ENCODE measurements at regions not wholly inside any gene's neighbourhood (a gene's known extent, or its start where the extent isn't known, plus 50 kb on each side); places are given as distances from the start of the nearest gene placed in this dataset.

- H3K36me3 ChIP-seq (ENCODE audit: control insufficient read depth in 1 of 2, insufficient read depth in 2 of 2, low read length in 2 of 2): no peaks in the 10 kb centered on the region
- no peak overlapping the region for H3K9ac ChIP-seq (ENCODE audit: low read length)
- H2AFZ ChIP-seq (ENCODE audit: low read depth, low read length, poor library complexity, severe bottlenecking): no peak overlapping the region
- 0 out of 4 replicates have a peak, but pooled peaks cover 0 to 4% of the 10 kb centered on the region in 2 experiments for H3K9me3 ChIP-seq (ENCODE audit: control insufficient read depth in 1 of 2, insufficient read depth in 1 of 2, low read depth in 1 of 2, low read length in 2 of 2)
- no peak overlapping the region for H3K4me2 ChIP-seq (ENCODE audit: low read length)
- ChIA-PET RAD21 (ENCODE audit: low non-redundant PET in 1 of 2, low total read pairs in 2 of 2, uncharacterized antibody in 2 of 2, unreplicated experiment in 2 of 2) (no interaction called here), CTCF (no interaction called here), POLR2A (no interaction called here)
- intact Hi-C loops (cut with micrococcal nuclease): no loop called here
- no peak overlapping the region for H3K4me3 ChIP-seq (replicated peaks in 1 of 2; ENCODE audit: low read depth in 1 of 2, low read length in 2 of 2)
- H3K4me1 ChIP-seq (ENCODE audit: control insufficient read depth in 1 of 2, insufficient read depth in 2 of 2, low read length in 2 of 2): peaks cover 0 to 1% of the 10 kb centered on the region in 2 experiments; a peak in 1 of 4 replicates
- no TSS peak for BruUV-seq (replicated peaks)
- H3K9me2 ChIP-seq (ENCODE audit: insufficient read depth): no peaks in the 10 kb centered on the region
- DNase-seq (ENCODE audit: low read depth, low spot score) (no peak), ATAC-seq (no peak)
- no peaks in the 10 kb centered on the region for H3K79me2 ChIP-seq (ENCODE audit: insufficient read depth, low read length)
- no peaks in the 10 kb centered on the region for H3K27me3 ChIP-seq (ENCODE audit: insufficient read depth, low read length)
- no peaks in the 10 kb centered on the region for H4K20me1 ChIP-seq (ENCODE audit: insufficient read depth)
- H3K27ac ChIP-seq (ENCODE audit: low read depth, low read length): no peak overlapping the region
- no peak for TF ChIP-seq EZH2phosphoT487 (IDR thresholded peaks at IDR 0.05; ENCODE audit: borderline replicate concordance)
- TF ChIP-seq YY1 (IDR thresholded peaks at IDR 0.05; ENCODE audit: extremely low read depth, insufficient replicate concordance, low read depth, low read length): no peak
- TF ChIP-seq SIN3A (IDR thresholded peaks at IDR 0.05; ENCODE audit: low read depth): no peak
- no peak for TF ChIP-seq CEBPB (IDR thresholded peaks at IDR 0.05; ENCODE audit: low read depth)
- no peak for TF ChIP-seq EGR1 (IDR thresholded peaks at IDR 0.05; ENCODE audit: low read depth)
- TF ChIP-seq TCF7L2 (IDR thresholded peaks at IDR 0.05; ENCODE audit: borderline replicate concordance, extremely low read depth, insufficient read depth, insufficient read length): no peak
- no peak for TF ChIP-seq JUND (IDR thresholded peaks at IDR 0.05)
- no peak for TF ChIP-seq POLR2AphosphoS5 (IDR thresholded peaks at IDR 0.05; ENCODE audit: low read depth, low read length)
- no peak for TF ChIP-seq REST (IDR thresholded peaks at IDR 0.05; ENCODE audit: low read depth)
- TF ChIP-seq SRF (IDR thresholded peaks at IDR 0.05; ENCODE audit: low read depth): no peak
- no peak for TF ChIP-seq ATF3 (IDR thresholded peaks at IDR 0.05)
- no peak for TF ChIP-seq POLR2A (IDR thresholded peaks at IDR 0.05; ENCODE audit: borderline replicate concordance, extremely low read depth, insufficient read depth, insufficient read length)
- no peak for TF ChIP-seq EZH2 (IDR thresholded peaks at IDR 0.05)
- TF ChIP-seq ELF1 (IDR thresholded peaks at IDR 0.05; ENCODE audit: borderline replicate concordance, low read depth): no peak
- no peak for TF ChIP-seq CTCF (IDR thresholded peaks at IDR 0.05 in 2 of 3, conservative IDR thresholded peaks at IDR 0.05 in 1 of 3; ENCODE audit: borderline replicate concordance in 1 of 3, insufficient read depth in 1 of 3, low read depth in 2 of 3, low read length in 2 of 3)
These were observed 52.1 kb downstream of the PTGR3 start for GRCh38 chr18:75156831-75157230.
